ENCODE measurements at regions not wholly inside any gene's neighbourhood (a gene's known extent, or its start where the extent isn't known, plus 50 kb on each side); places are given as distances from the start of the nearest gene placed in this dataset.

GRCh38 chr10:20713420-20713819, 183.7 kb downstream of the NEBL start:
- in situ Hi-C loops (cut with MboI; ENCODE audit: low sequenced_read_pairs) (no loop called here), intact Hi-C loops (cut with micrococcal nuclease) (no loop called here), dilution Hi-C loops (cut with HindIII; ENCODE audit: low sequenced_read_pairs, unreplicated experiment) (no loop called here)
- Histone ChIP-seq H3K56ac (ENCODE audit: extremely low read depth, insufficient read depth, low read length) (no peak overlapping the region), H4K5ac (ENCODE audit: low read depth, low read length) (no peak overlapping the region), H3K4me2 (ENCODE audit: low read depth, low read length) (no peak overlapping the region), H4K91ac (ENCODE audit: insufficient read depth, low read depth, low read length) (no peak overlapping the region), H2AK9ac (replicated peaks; ENCODE audit: low read depth, low read length, poor library complexity) (no peak overlapping the region), H3K23ac (ENCODE audit: low read depth, low read length) (no peak overlapping the region), H2BK15ac (ENCODE audit: low read depth, low read length) (no peak overlapping the region), H4K8ac (ENCODE audit: low read depth in 2 of 2, low read length in 2 of 2) (no peak overlapping the region), H2AFZ (replicated peaks; ENCODE audit: low read length, poor library complexity) (no peak overlapping the region), H3K79me1 (ENCODE audit: low read depth in 1 of 2, low read length in 2 of 2) (no peaks in the 10 kb centered on the region), H2BK5ac (ENCODE audit: low read depth, low read length, poor library complexity, severe bottlenecking) (no peak overlapping the region), H2BK20ac (ENCODE audit: low read depth, low read length) (no peak overlapping the region), H3K4ac (ENCODE audit: low read depth, low read length) (no peak overlapping the region), H2AK5ac (ENCODE audit: low read depth, low read length) (no peak overlapping the region), H3K27me3 (ENCODE audit: control insufficient read depth, insufficient read depth, low read length) (no peaks in the 10 kb centered on the region), H3K27ac (ENCODE audit: insufficient read depth, low read length) (no peak overlapping the region), H3K4me3 (ENCODE audit: insufficient read depth, low read depth, low read length) (no peak overlapping the region), H3K14ac (replicated peaks; ENCODE audit: low read depth, low read length) (no peak overlapping the region), H3K9me3 (ENCODE audit: control insufficient read depth, insufficient read depth, low read length) (peaks cover 6% of the 10 kb centered on the region), H3K18ac (ENCODE audit: low read depth, low read length) (no peak overlapping the region), H4K20me1 (ENCODE audit: insufficient read depth, low read length) (no peaks in the 10 kb centered on the region), H2BK120ac (ENCODE audit: low read depth, low read length) (no peak overlapping the region), H3K9me1 (ENCODE audit: insufficient read depth, low read length) (no peaks in the 10 kb centered on the region), H3K9ac (ENCODE audit: low read depth, low read length) (no peak overlapping the region), H3K36me3 (ENCODE audit: control insufficient read depth, insufficient read depth, low read length) (no peaks in the 10 kb centered on the region), H3K4me1 (ENCODE audit: control insufficient read depth, insufficient read depth, low read length) (no peaks in the 10 kb centered on the region)
- 100% methylated on average over 1 of the region's 1 CpG; no CpG with 5 or more reads in 1 of the 2 experiments for WGBS, 2 experiments (ENCODE audit: extremely low coverage in 2 of 2, insufficient read length in 1 of 2)
- TF ChIP-seq MAFK (IDR thresholded peaks at IDR 0.05; ENCODE audit: low read depth, low read length) (no peak), NFE2L2 (IDR thresholded peaks at IDR 0.05; ENCODE audit: low read depth, low read length) (no peak), RAD21 (IDR thresholded peaks at IDR 0.05; ENCODE audit: low read length) (no peak), CEBPB (IDR thresholded peaks at IDR 0.05; ENCODE audit: low read depth, low read length) (no peak), SMC3 (IDR thresholded peaks at IDR 0.05; ENCODE audit: low read depth, low read length) (no peak), POLR2A (IDR thresholded peaks at IDR 0.05; ENCODE audit: low read depth, low read length) (no peak), RCOR1 (IDR thresholded peaks at IDR 0.05; ENCODE audit: insufficient replicate concordance, low read length) (no peak), CTCF (conservative IDR thresholded peaks at IDR 0.05; ENCODE audit: low read depth, low read length) (no peak)
- no TSS peak for BruUV-seq (replicated peaks)
- ATAC-seq (ENCODE audit: low read depth) (no peak), DNase-seq (no peak)
- ChIA-PET CTCF (no interaction called here), POLR2A (ENCODE audit: unreplicated experiment) (no interaction called here)

Data from IMR-90 (cell line).